H1 (cell line): ENCODE measurements at regions not wholly inside any gene's neighbourhood (a gene's known extent, or its start where the extent isn't known, plus 50 kb on each side); places are given as distances from the start of the nearest gene placed in this dataset.

Experiments
- CTCF ChIA-PET: fragments of 300-600 bp; sonication (Branson Sonifier 250); formaldehyde crosslinking; loops from one replicate; lab custom pipeline; 2021; ENCODE audit not compliant: partially characterized antibody; lab: Charles Lee
- POLR2A ChIA-PET: fragments of 300-600 bp; sonication (Branson Sonifier 250); formaldehyde crosslinking; loops from one replicate; lab custom pipeline; 2021; ENCODE audit warnings: inconsistent platforms; ENCODE audit not compliant: partially characterized antibody; lab: Charles Lee
- DNase-seq, 2 experiments: peaks; one replicate each; pipeline versions ENCODE4 v3.0.0 to v3.0.0-alpha.2; 2010 to 2022; ENCODE audit warnings: low spot score in 2 of 2, low read depth in 1 of 2, mixed read lengths in 1 of 2
- FAIRE-seq: peaks from 2 replicates; lab custom pipeline; 2011; peaks lifted over from hg19 to GRCh38; lab: Jason Lieb, UNC
- H2AFZ ChIP-seq: 2 replicates; pipeline ENCODE4 v1.8.1; 2012; ENCODE audit warnings: low read length, inconsistent platforms
- H2AK5ac ChIP-seq: 2 replicates; pipeline ENCODE4 v1.6.1; 2013; ENCODE audit warnings: low read depth, low read length
- H2BK120ac ChIP-seq: replicated peaks from 2 replicates; pipeline ENCODE3; 2013; ENCODE audit warnings: low read depth, low read length, inconsistent platforms
- H2BK12ac ChIP-seq: 2 replicates; pipeline ENCODE4 v1.6.1; 2013; ENCODE audit warnings: low read depth, low read length
- H2BK15ac ChIP-seq: 2 replicates; pipeline ENCODE4 v1.6.1; 2013; ENCODE audit warnings: low read length
- H2BK20ac ChIP-seq: 2 replicates; pipeline ENCODE4 v1.6.1; 2013; ENCODE audit warnings: low read length
- H2BK5ac ChIP-seq: 2 replicates; pipeline ENCODE4 v1.6.1; 2013; ENCODE audit warnings: low read depth, low read length
- H3K14ac ChIP-seq: 2 replicates; pipeline ENCODE4 v1.6.1; 2013; ENCODE audit warnings: inconsistent platforms; ENCODE audit not compliant: insufficient read length
- H3K18ac ChIP-seq: 2 replicates; pipeline ENCODE4 v1.6.1; 2013; ENCODE audit warnings: low read length; ENCODE audit errors: extremely low read depth
- H3K23ac ChIP-seq: 2 replicates; pipeline ENCODE4 v1.6.1; 2013; ENCODE audit warnings: inconsistent platforms; ENCODE audit not compliant: insufficient read length
- H3K23me2 ChIP-seq: 2 replicates; pipeline ENCODE4 v1.6.1; 2013; ENCODE audit warnings: low read depth, low read length
- H3K27ac ChIP-seq: 2 replicates; pipeline ENCODE4 v1.6.1; 2011; ENCODE audit warnings: low read depth, low read length, inconsistent platforms
- H3K27me3 ChIP-seq, 4 experiments: replicated peaks in 1 of 4; 1 replicate in 1 of 4; 2 replicates in 3 of 4; pipeline versions ENCODE4 v1.6.1 to v1.8.1; 2011 to 2013; ENCODE audit warnings: low read length in 3 of 4, mild to moderate bottlenecking in 3 of 4, inconsistent platforms in 2 of 4, mixed read lengths in 2 of 4, moderate library complexity in 1 of 4; ENCODE audit not compliant: control insufficient read depth in 3 of 4, insufficient read depth in 3 of 4; ENCODE audit errors: extremely low read depth in 1 of 4
- H3K36me3 ChIP-seq, 4 experiments: 2 replicates each; pipeline versions ENCODE4 v1.6.1 to v1.8.1; 2011 to 2013; ENCODE audit warnings: mild to moderate bottlenecking in 4 of 4, low read length in 3 of 4, moderate library complexity in 2 of 4, control low read depth in 1 of 4, inconsistent platforms in 1 of 4; ENCODE audit not compliant: insufficient read depth in 4 of 4, control insufficient read depth in 2 of 4
- H3K4ac ChIP-seq: replicated peaks from 2 replicates; pipeline ENCODE3; 2013; ENCODE audit warnings: low read length, low read depth, mixed read lengths, inconsistent platforms; ENCODE audit not compliant: insufficient read length
- H3K4me1 ChIP-seq, 4 experiments: replicated peaks in 1 of 4; 1 replicate in 1 of 4; 2 replicates in 3 of 4; pipeline versions ENCODE4 v1.6.1 to v1.8.1; 2011 to 2013; ENCODE audit warnings: low read length in 3 of 4, inconsistent platforms in 2 of 4, mixed read lengths in 1 of 4; ENCODE audit not compliant: insufficient read depth in 4 of 4, control insufficient read depth in 3 of 4
- H3K4me2 ChIP-seq, 2 experiments: 2 replicates each; pipeline versions ENCODE4 v1.6.1 to v1.8.1; 2011 to 2013; ENCODE audit warnings: low read depth in 2 of 2, low read length in 2 of 2, control low read depth in 1 of 2, inconsistent platforms in 1 of 2, mild to moderate bottlenecking in 1 of 2; ENCODE audit not compliant: insufficient read depth in 1 of 2
- H3K4me3 ChIP-seq, 4 experiments: fragments of 200-600, 300-600 bp in 1 of 4; sonication (generic), shearing (Covaris generic), sonication (Bioruptor Twin) in 1 of 4; 2 replicates each; pipeline versions ENCODE4 v1.5.1 to v1.8.1; 2011 to 2016; ENCODE audit warnings: low read length in 4 of 4, low read depth in 3 of 4, control low read depth in 2 of 4, inconsistent platforms in 2 of 4, mild to moderate bottlenecking in 2 of 4, mixed read lengths in 1 of 4, moderate library complexity in 1 of 4; ENCODE audit not compliant: insufficient read depth in 2 of 4; ENCODE audit errors: extremely low read depth in 1 of 4
- H3K56ac ChIP-seq: replicated peaks from 2 replicates; pipeline ENCODE3; 2013; ENCODE audit warnings: low read depth, mild to moderate bottlenecking, mixed read lengths, low read length, inconsistent platforms; ENCODE audit not compliant: insufficient read length
- H3K79me1 ChIP-seq: 2 replicates; pipeline ENCODE4 v1.6.1; 2013; ENCODE audit warnings: low read depth, low read length, control low read depth
- H3K79me2 ChIP-seq, 2 experiments: 2 replicates each; pipeline versions ENCODE4 v1.6.1 to v1.8.1; 2012 to 2013; ENCODE audit warnings: low read length in 2 of 2, mild to moderate bottlenecking in 2 of 2, inconsistent platforms in 1 of 2; ENCODE audit not compliant: insufficient read depth in 2 of 2, control insufficient read depth in 1 of 2
- H3K9ac ChIP-seq, 4 experiments: replicated peaks in 1 of 4; 1 replicate in 1 of 4; 2 replicates in 3 of 4; pipeline versions ENCODE4 v1.6.1 to v1.8.1; 2011 to 2013; ENCODE audit warnings: low read depth in 3 of 4, low read length in 3 of 4, control low read depth in 2 of 4, mild to moderate bottlenecking in 2 of 4, moderate library complexity in 2 of 4, inconsistent platforms in 1 of 4; ENCODE audit errors: extremely low read depth in 1 of 4
- H3K9me3 ChIP-seq, 2 experiments: 2 replicates each; pipeline versions ENCODE4 v1.6.1 to v1.8.1; 2012 to 2013; ENCODE audit warnings: mild to moderate bottlenecking in 2 of 2, moderate library complexity in 2 of 2, control low read depth in 1 of 2, inconsistent platforms in 1 of 2, low read depth in 1 of 2, low read length in 1 of 2, mixed read lengths in 1 of 2; ENCODE audit not compliant: insufficient read depth in 2 of 2
- H4K20me1 ChIP-seq, 2 experiments: replicated peaks in 1 of 2; 2 replicates each; pipeline versions ENCODE3 to v1.8.1; 2011 to 2013; ENCODE audit warnings: inconsistent platforms in 2 of 2, low read length in 2 of 2, mild to moderate bottlenecking in 1 of 2; ENCODE audit not compliant: insufficient read depth in 2 of 2, control insufficient read depth in 1 of 2
- H4K5ac ChIP-seq: 2 replicates; pipeline ENCODE4 v1.6.1; 2013; ENCODE audit warnings: low read length, low read depth, mixed read lengths, inconsistent platforms; ENCODE audit not compliant: insufficient read length
- H4K8ac ChIP-seq: 2 replicates; pipeline ENCODE4 v1.8.0; 2013; ENCODE audit warnings: mild to moderate bottlenecking, moderate library complexity, low read length, inconsistent platforms; ENCODE audit not compliant: insufficient read depth; ENCODE audit errors: extremely low read depth
- H4K91ac ChIP-seq: replicated peaks from 2 replicates; pipeline ENCODE3; 2013; ENCODE audit warnings: low read length, mixed read lengths, inconsistent platforms; ENCODE audit not compliant: insufficient read length
- CTCF ChIP-seq, 3 experiments: IDR thresholded peaks; 1 replicate in 2 of 3; 2 replicates in 1 of 3; pipeline versions ENCODE4 v1.5.1 to v1.6.1; 2011; ENCODE audit warnings: low read length in 3 of 3, mild to moderate bottlenecking in 3 of 3, inconsistent platforms in 2 of 3, low read depth in 1 of 3, moderate library complexity in 1 of 3; ENCODE audit not compliant: insufficient read depth in 1 of 3; ENCODE audit errors: control extremely low read depth in 1 of 3
- RAD21 ChIP-seq, 2 experiments: IDR thresholded peaks in 1 of 2; conservative IDR thresholded peaks in 1 of 2; 2 replicates each; pipeline ENCODE4 v1.6.1; 2011; ENCODE audit warnings: low read depth in 2 of 2, low read length in 2 of 2, improper control_type of control experiment in 1 of 2, inconsistent platforms in 1 of 2, mild to moderate bottlenecking in 1 of 2, moderate library complexity in 1 of 2
- SIX5 ChIP-seq: IDR thresholded peaks from 2 replicates; pipeline ENCODE4 v1.6.1; 2011; ENCODE audit warnings: mild to moderate bottlenecking, low read depth, low read length

GRCh38 chr7:112665709-112666108, 124.5 kb downstream of the TMEM168 start:
- no peak overlapping the region for H3K9ac ChIP-seq
- no peaks in the 10 kb centered on the region for H4K20me1 ChIP-seq
- CTCF ChIA-PET, result interaction anchor here (1.6 kb wide), 1 partner anchor 85 kb away, joined by 4 read pairs; no protein-coding TSS in a partner anchor
- no peak overlapping the region for H4K5ac ChIP-seq
- no peak overlapping the region for H2BK20ac ChIP-seq
- H2BK5ac ChIP-seq, result no peak overlapping the region
- H2BK12ac ChIP-seq, result no peak overlapping the region
- H3K36me3 ChIP-seq, result no peaks in the 10 kb centered on the region
- H3K27me3 ChIP-seq, result peaks cover 0 to 2% (median 0%) of the 10 kb centered on the region in 4 experiments; a peak in 1 of 7 replicates
- H4K91ac ChIP-seq, result no peak overlapping the region
- FAIRE-seq (peak; percentile 24), DNase-seq (no peak)
- H3K14ac ChIP-seq, result no peak overlapping the region
- H3K79me2 ChIP-seq, result no peaks in the 10 kb centered on the region
- no peaks in the 10 kb centered on the region for H3K4me1 ChIP-seq
- H3K27ac ChIP-seq, result no peak overlapping the region
- no peak overlapping the region for H3K23ac ChIP-seq
- no peak overlapping the region for H2BK120ac ChIP-seq
- no peak overlapping the region for H3K56ac ChIP-seq
- no peak overlapping the region for H3K4ac ChIP-seq
- H3K79me1 ChIP-seq, result no peaks in the 10 kb centered on the region
- H2AFZ ChIP-seq, result no peak overlapping the region
- no peaks in the 10 kb centered on the region for H3K23me2 ChIP-seq
- no peak overlapping the region for H2AK5ac ChIP-seq
- no peaks in the 10 kb centered on the region for H3K9me3 ChIP-seq
- peak; percentile 19 to 43 (median 43) for TF ChIP-seq CTCF (IDR thresholded peaks at IDR 0.05; ENCODE audit: control extremely low read depth in 1 of 3, insufficient read depth in 1 of 3, low read depth in 1 of 3, low read length in 3 of 3)
- peak; percentile 44 to 53 for TF ChIP-seq RAD21 (IDR thresholded peaks at IDR 0.05 in 1 of 2, conservative IDR thresholded peaks at IDR 0.05 in 1 of 2; ENCODE audit: low read depth in 2 of 2, low read length in 2 of 2)
- TF ChIP-seq SIX5, result no peak
- no peak overlapping the region; the same call in 1 of the 2 replicates for H3K18ac ChIP-seq
- POLR2A ChIA-PET, result no interaction called here
- H4K8ac ChIP-seq, result no peak overlapping the region
- no peak overlapping the region for H3K4me2 ChIP-seq
- no peak overlapping the region for H3K4me3 ChIP-seq
- H2BK15ac ChIP-seq, result no peak overlapping the region
